ENCODE measurements at regions not wholly inside any gene's neighbourhood (a gene's known extent, or its start where the extent isn't known, plus 50 kb on each side); places are given as distances from the start of the nearest gene placed in this dataset.

DNA sequence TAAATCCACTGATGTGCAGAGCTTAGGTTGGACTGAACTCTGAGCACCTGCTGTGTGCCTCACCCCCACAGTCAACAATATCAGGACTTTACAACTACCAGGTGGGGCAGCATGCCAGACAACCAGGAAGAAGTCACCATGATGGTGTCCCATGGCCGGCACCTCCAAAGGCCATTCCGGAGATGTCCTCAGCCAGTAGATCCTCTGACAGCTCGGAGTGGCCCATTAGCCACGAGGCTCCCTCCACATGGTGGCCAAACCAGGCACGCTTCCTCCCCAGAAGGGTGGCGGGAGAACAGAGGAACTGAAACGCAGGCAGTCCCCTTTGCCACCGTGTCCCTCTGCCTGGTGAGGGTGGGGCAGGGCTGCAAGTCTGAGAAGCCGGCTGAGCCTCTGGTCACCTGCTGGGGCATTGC is 390.0 kb downstream of the TNS3 start:
- TF ChIP-seq, protein P1, sequence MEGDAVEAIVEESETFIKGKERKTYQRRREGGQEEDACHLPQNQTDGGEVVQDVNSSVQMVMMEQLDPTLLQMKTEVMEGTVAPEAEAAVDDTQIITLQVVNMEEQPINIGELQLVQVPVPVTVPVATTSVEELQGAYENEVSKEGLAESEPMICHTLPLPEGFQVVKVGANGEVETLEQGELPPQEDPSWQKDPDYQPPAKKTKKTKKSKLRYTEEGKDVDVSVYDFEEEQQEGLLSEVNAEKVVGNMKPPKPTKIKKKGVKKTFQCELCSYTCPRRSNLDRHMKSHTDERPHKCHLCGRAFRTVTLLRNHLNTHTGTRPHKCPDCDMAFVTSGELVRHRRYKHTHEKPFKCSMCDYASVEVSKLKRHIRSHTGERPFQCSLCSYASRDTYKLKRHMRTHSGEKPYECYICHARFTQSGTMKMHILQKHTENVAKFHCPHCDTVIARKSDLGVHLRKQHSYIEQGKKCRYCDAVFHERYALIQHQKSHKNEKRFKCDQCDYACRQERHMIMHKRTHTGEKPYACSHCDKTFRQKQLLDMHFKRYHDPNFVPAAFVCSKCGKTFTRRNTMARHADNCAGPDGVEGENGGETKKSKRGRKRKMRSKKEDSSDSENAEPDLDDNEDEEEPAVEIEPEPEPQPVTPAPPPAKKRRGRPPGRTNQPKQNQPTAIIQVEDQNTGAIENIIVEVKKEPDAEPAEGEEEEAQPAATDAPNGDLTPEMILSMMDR (IDR thresholded peaks at IDR 0.05; ENCODE audit: insufficient read depth, low read depth, low read length) = no peak
- no peak for TF ChIP-seq EZH2 (IDR thresholded peaks at IDR 0.05; ENCODE audit: insufficient read depth, low read length)
